ENCODE measurements at regions not wholly inside any gene's neighbourhood (a gene's known extent, or its start where the extent isn't known, plus 50 kb on each side); places are given as distances from the start of the nearest gene placed in this dataset.

DNA sequence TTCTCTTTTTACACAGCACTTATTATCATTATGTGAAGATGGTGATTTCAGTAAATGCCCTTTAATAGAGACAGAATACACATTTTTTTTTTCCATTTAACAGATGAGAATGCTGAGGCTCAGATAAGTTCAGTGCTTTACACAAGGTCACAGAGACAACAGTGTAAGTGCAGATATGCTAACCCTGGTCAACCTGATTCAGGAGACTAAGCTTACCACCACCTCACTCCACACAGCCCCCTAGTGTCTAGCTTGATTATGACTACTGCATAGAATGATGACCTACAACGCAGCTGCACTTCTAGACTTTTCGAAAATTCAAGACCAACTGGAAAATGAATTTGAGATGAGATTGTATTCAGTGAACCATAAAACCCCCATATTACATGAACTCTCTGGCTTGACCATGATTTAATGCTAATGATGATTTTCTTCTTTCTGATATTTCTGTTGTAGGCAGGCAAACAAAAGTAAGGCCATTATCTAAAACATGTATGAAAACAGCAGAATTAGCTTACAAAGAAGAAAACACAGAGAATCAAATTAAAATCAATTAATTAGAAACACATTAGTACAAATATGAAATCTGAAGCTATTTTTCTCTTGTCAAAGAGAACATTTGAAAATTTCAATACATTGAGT, 212.1 kb upstream of the PHACTR1 start:
- no peak for TF ChIP-seq POLR2AphosphoS5 (IDR thresholded peaks at IDR 0.05)
- TF ChIP-seq, protein P1, sequence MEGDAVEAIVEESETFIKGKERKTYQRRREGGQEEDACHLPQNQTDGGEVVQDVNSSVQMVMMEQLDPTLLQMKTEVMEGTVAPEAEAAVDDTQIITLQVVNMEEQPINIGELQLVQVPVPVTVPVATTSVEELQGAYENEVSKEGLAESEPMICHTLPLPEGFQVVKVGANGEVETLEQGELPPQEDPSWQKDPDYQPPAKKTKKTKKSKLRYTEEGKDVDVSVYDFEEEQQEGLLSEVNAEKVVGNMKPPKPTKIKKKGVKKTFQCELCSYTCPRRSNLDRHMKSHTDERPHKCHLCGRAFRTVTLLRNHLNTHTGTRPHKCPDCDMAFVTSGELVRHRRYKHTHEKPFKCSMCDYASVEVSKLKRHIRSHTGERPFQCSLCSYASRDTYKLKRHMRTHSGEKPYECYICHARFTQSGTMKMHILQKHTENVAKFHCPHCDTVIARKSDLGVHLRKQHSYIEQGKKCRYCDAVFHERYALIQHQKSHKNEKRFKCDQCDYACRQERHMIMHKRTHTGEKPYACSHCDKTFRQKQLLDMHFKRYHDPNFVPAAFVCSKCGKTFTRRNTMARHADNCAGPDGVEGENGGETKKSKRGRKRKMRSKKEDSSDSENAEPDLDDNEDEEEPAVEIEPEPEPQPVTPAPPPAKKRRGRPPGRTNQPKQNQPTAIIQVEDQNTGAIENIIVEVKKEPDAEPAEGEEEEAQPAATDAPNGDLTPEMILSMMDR (IDR thresholded peaks at IDR 0.05): peak in 1 of 3 donors; percentile 22
- Histone ChIP-seq H3K36me3 (no peaks in the 10 kb centered on the region), H3K9me3 (no peaks in the 10 kb centered on the region), H3K4me1 (no peaks in the 10 kb centered on the region), H3K27ac (no peak overlapping the region), H3K27me3 (no peaks in the 10 kb centered on the region), H3K4me3 (no peak overlapping the region)
- intact Hi-C loops (cut with DNase I; ENCODE audit: low total_unique reads): no loop called here
- DNase-seq (ENCODE audit: low spot score in 2 of 2): no peak

DNA sequence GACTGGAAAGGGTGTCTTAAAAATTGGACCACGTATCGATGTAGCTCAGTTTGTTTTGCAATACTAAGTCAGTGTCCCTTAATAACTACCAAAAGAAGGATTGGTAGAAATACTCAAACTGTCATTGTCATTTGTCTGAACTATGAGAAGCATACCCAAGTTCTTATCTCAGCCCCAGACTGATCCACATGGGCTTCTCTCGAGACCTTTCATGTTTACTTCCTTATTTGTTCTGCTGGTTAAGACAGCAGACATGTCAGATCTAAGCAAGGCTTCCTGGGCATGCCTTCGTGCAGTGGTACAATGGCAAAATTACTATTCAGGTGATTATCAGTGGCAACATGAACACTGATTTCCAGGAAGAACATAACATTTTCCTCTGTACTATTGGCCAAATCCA, 211.1 kb upstream of the PHACTR1 start:
- no peak overlapping the region for H3K27ac ChIP-seq
- no peaks in the 10 kb centered on the region for H3K36me3 ChIP-seq
- TF ChIP-seq POLR2A (IDR thresholded peaks at IDR 0.05) (no peak), POLR2AphosphoS5 (IDR thresholded peaks at IDR 0.05) (no peak)
- TF ChIP-seq, protein P1 (IDR thresholded peaks at IDR 0.05): no peak
- H3K4me1 ChIP-seq: no peaks in the 10 kb centered on the region
- H3K27me3 ChIP-seq: no peaks in the 10 kb centered on the region
- DNase-seq (ENCODE audit: low spot score in 2 of 2): no peak
- intact Hi-C loops (cut with DNase I; ENCODE audit: low total_unique reads): no loop called here
- no peak overlapping the region for H3K4me3 ChIP-seq
- no peaks in the 10 kb centered on the region for H3K9me3 ChIP-seq

DNA sequence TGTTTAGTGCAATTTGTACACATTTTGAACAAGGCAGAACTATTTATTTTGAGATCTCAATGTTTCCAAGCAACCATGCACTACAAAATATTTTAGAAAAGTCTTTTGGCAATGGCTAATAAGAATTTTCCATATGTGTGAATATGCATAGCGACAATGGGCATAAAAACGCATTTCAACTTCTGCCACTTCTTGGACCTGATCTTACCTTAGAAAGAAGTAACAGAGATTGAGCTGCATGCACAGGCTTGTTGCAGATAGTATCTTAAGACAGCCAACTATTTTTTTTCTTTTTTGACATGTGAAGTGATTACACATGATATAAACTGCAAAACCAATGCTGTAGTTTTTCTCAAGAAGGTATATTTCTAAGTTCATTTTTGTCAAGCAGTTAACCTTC, 210.4 kb upstream of the PHACTR1 start:
- TF ChIP-seq, protein P1 (IDR thresholded peaks at IDR 0.05): no peak
- TF ChIP-seq POLR2AphosphoS5 (IDR thresholded peaks at IDR 0.05) (no peak), POLR2A (IDR thresholded peaks at IDR 0.05) (no peak)
- Histone ChIP-seq H3K27me3 (no peaks in the 10 kb centered on the region), H3K9me3 (no peaks in the 10 kb centered on the region), H3K4me3 (no peak overlapping the region), H3K36me3 (no peaks in the 10 kb centered on the region), H3K27ac (no peak overlapping the region), H3K4me1 (no peaks in the 10 kb centered on the region)
- no peak for DNase-seq (ENCODE audit: low spot score in 2 of 2)
- intact Hi-C loops (cut with DNase I; ENCODE audit: low total_unique reads): no loop called here

GRCh38 chr6:12507636-12508035, 208.9 kb upstream of the PHACTR1 start:
- DNase-seq (ENCODE audit: low spot score in 2 of 2): no peak
- Histone ChIP-seq H3K4me3 (no peak overlapping the region), H3K36me3 (no peaks in the 10 kb centered on the region), H3K27ac (no peak overlapping the region), H3K4me1 (no peaks in the 10 kb centered on the region), H3K9me3 (no peaks in the 10 kb centered on the region), H3K27me3 (no peaks in the 10 kb centered on the region)
- TF ChIP-seq, protein P1 (IDR thresholded peaks at IDR 0.05): no peak
- TF ChIP-seq POLR2A (IDR thresholded peaks at IDR 0.05) (no peak), POLR2AphosphoS5 (IDR thresholded peaks at IDR 0.05) (no peak)
- intact Hi-C loops (cut with DNase I; ENCODE audit: low total_unique reads): no loop called here

GRCh38 chr6:12508553-12508952, 208.0 kb upstream of the PHACTR1 start:
- no peaks in the 10 kb centered on the region for H3K36me3 ChIP-seq
- no peaks in the 10 kb centered on the region for H3K4me1 ChIP-seq
- no peak overlapping the region for H3K27ac ChIP-seq
- no peak overlapping the region for H3K4me3 ChIP-seq
- no peak for DNase-seq (ENCODE audit: low spot score in 2 of 2)
- TF ChIP-seq POLR2A (IDR thresholded peaks at IDR 0.05) (no peak), POLR2AphosphoS5 (IDR thresholded peaks at IDR 0.05) (no peak)
- TF ChIP-seq, protein P1 (IDR thresholded peaks at IDR 0.05): no peak
- intact Hi-C loops (cut with DNase I; ENCODE audit: low total_unique reads): no loop called here
- H3K9me3 ChIP-seq: no peaks in the 10 kb centered on the region
- no peaks in the 10 kb centered on the region for H3K27me3 ChIP-seq

All from breast epithelium (tissue), 4 donors.